ENCODE measurements at regions not wholly inside any gene's neighbourhood (a gene's known extent, or its start where the extent isn't known, plus 50 kb on each side); places are given as distances from the start of the nearest gene placed in this dataset.

GRCh38 chr4:155614111-155614762 lies 52.4 kb upstream of the GUCY1A1 start:
- DNase-seq (ENCODE audit: low read depth in 1 of 2, low spot score in 2 of 2) (no peak), FAIRE-seq (no peak)
- no peak overlapping the region for H2BK20ac ChIP-seq (ENCODE audit: low read length)
- no peak overlapping the region for H4K8ac ChIP-seq (ENCODE audit: extremely low read depth, insufficient read depth, low read length)
- H3K4me1 ChIP-seq (replicated peaks in 1 of 4; ENCODE audit: control insufficient read depth in 3 of 4, insufficient read depth in 4 of 4, low read length in 3 of 4), result no peaks in the 10 kb centered on the region
- H2BK5ac ChIP-seq (ENCODE audit: low read depth, low read length), result no peak overlapping the region
- CTCF ChIA-PET (ENCODE audit: partially characterized antibody), result no interaction called here
- 88% methylated on average over 1 of the region's 1 CpG; no CpG with 5 or more reads in 1 of the 2 experiments for WGBS, 2 experiments (ENCODE audit: extremely low coverage in 1 of 2, insufficient coverage in 1 of 2, insufficient read length in 1 of 2, insufficient replicate concordance in 2 of 2, low coverage in 1 of 2, low lambda C conversion rate in 2 of 2, missing lambda C conversion rate in 1 of 2)
- no peak overlapping the region for H2BK15ac ChIP-seq (ENCODE audit: low read length)
- H3K4me2 ChIP-seq (ENCODE audit: insufficient read depth in 1 of 2, low read depth in 2 of 2, low read length in 2 of 2), result no peak overlapping the region
- no peak overlapping the region for H3K56ac ChIP-seq (replicated peaks; ENCODE audit: insufficient read length, low read depth, low read length)
- no peak overlapping the region for H3K14ac ChIP-seq (ENCODE audit: insufficient read length)
- H2BK12ac ChIP-seq (ENCODE audit: low read depth, low read length), result no peak overlapping the region
- H4K20me1 ChIP-seq (replicated peaks in 1 of 2; ENCODE audit: control insufficient read depth in 1 of 2, insufficient read depth in 2 of 2, low read length in 2 of 2), result no peaks in the 10 kb centered on the region
- no peaks in the 10 kb centered on the region for H3K23me2 ChIP-seq (ENCODE audit: low read depth, low read length)
- H3K79me1 ChIP-seq (ENCODE audit: low read depth, low read length), result no peaks in the 10 kb centered on the region
- no peak overlapping the region for H3K27ac ChIP-seq (ENCODE audit: low read depth, low read length)
- no peak overlapping the region for H4K91ac ChIP-seq (replicated peaks; ENCODE audit: insufficient read length, low read length)
- H3K4ac ChIP-seq (replicated peaks; ENCODE audit: insufficient read length, low read depth, low read length), result no peak overlapping the region
- H3K18ac ChIP-seq (ENCODE audit: extremely low read depth, low read length), result no peak overlapping the region
- no peaks in the 10 kb centered on the region for H3K27me3 ChIP-seq (replicated peaks in 1 of 4; ENCODE audit: control insufficient read depth in 3 of 4, extremely low read depth in 1 of 4, insufficient read depth in 3 of 4, low read length in 3 of 4)
- no peak overlapping the region for H2AFZ ChIP-seq (ENCODE audit: low read length)
- H3K9me3 ChIP-seq (ENCODE audit: insufficient read depth in 2 of 2, low read depth in 1 of 2, low read length in 1 of 2), result no peaks in the 10 kb centered on the region
- H3K4me3 ChIP-seq (ENCODE audit: extremely low read depth in 1 of 4, insufficient read depth in 2 of 4, low read depth in 3 of 4, low read length in 4 of 4), result no peak overlapping the region
- H3K9ac ChIP-seq (replicated peaks in 1 of 4; ENCODE audit: extremely low read depth in 1 of 4, low read depth in 3 of 4, low read length in 3 of 4), result no peak overlapping the region
- H3K79me2 ChIP-seq (ENCODE audit: control insufficient read depth in 1 of 2, insufficient read depth in 2 of 2, low read length in 2 of 2), result no peaks in the 10 kb centered on the region
- no peak overlapping the region for H3K23ac ChIP-seq (ENCODE audit: insufficient read length)
- no peaks in the 10 kb centered on the region for H3K36me3 ChIP-seq (ENCODE audit: control insufficient read depth in 2 of 4, insufficient read depth in 4 of 4, low read length in 3 of 4)
- no peak overlapping the region for H4K5ac ChIP-seq (ENCODE audit: insufficient read length, low read depth, low read length)
- H2AK5ac ChIP-seq (ENCODE audit: low read depth, low read length), result no peak overlapping the region
- POLR2A ChIA-PET (ENCODE audit: partially characterized antibody), result no interaction called here
- H2BK120ac ChIP-seq (replicated peaks; ENCODE audit: low read depth, low read length), result no peak overlapping the region
- TF ChIP-seq BACH1 (IDR thresholded peaks at IDR 0.05; ENCODE audit: low read length), result no peak
- no peak for TF ChIP-seq ASH2L (IDR thresholded peaks at IDR 0.05; ENCODE audit: low read length)
- TF ChIP-seq E2F6 (IDR thresholded peaks at IDR 0.05), result no peak
- no peak for TF ChIP-seq CBX5 (IDR thresholded peaks at IDR 0.05; ENCODE audit: low read depth, low read length)
- TF ChIP-seq USF2 (IDR thresholded peaks at IDR 0.05; ENCODE audit: low read length), result no peak
- TF ChIP-seq TAF7 (optimal IDR thresholded peaks at IDR 0.05; ENCODE audit: borderline replicate concordance, low read depth, low read length), result no peak
- no peak for TF ChIP-seq TEAD4 (IDR thresholded peaks at IDR 0.05; ENCODE audit: low read depth, low read length)
- no peak for TF ChIP-seq TAF1 (IDR thresholded peaks at IDR 0.05; ENCODE audit: low read depth, low read length)
- TF ChIP-seq SP1 (IDR thresholded peaks at IDR 0.05; ENCODE audit: low read depth, low read length), result no peak
- no peak for TF ChIP-seq SIX5 (IDR thresholded peaks at IDR 0.05; ENCODE audit: low read depth, low read length)
- no peak for TF ChIP-seq ATF2 (IDR thresholded peaks at IDR 0.05; ENCODE audit: low read length)
- TF ChIP-seq JUND (IDR thresholded peaks at IDR 0.05; ENCODE audit: low read length), result no peak

Data from H1 (cell line).